ENCODE measurements at regions not wholly inside any gene's neighbourhood (a gene's known extent, or its start where the extent isn't known, plus 50 kb on each side); places are given as distances from the start of the nearest gene placed in this dataset.
"Not testable (repeated sequence)": the region's sequence is repeated elsewhere in the genome, so short reads cannot be mapped to it uniquely, and the experiment has no call there.

GRCh38 chrX:116290359-116290758 is 119.8 kb downstream of the AGTR2 start:
- no peak for DNase-seq (ENCODE audit: low spot score)

- no peak for DNase-seq (ENCODE audit: low spot score)
Observed at GRCh38 chrX:116292183-116292582, 121.6 kb downstream of the AGTR2 start.

- DNase-seq (ENCODE audit: low spot score): no peak
Observed at GRCh38 chrX:116298956-116299355, 128.4 kb downstream of the AGTR2 start.

- DNase-seq (ENCODE audit: low spot score): no peak
Observed at GRCh38 chrX:116306218-116306617, 130.2 kb upstream of the SLC6A14 start.

GRCh38 chrX:116317409-116317808 is 119.0 kb upstream of the SLC6A14 start:
- DNase-seq (ENCODE audit: low spot score): no peak

- DNase-seq (ENCODE audit: low spot score): no peak
Observed at GRCh38 chrX:116318672-116319071, 117.7 kb upstream of the SLC6A14 start.

GRCh38 chrX:116321711-116322110 is 114.7 kb upstream of the SLC6A14 start:
- no peak for DNase-seq (ENCODE audit: low spot score)

GRCh38 chrX:116332026-116332425 is 104.4 kb upstream of the SLC6A14 start:
- DNase-seq (ENCODE audit: low spot score): not testable (repeated sequence)

- DNase-seq (ENCODE audit: low spot score): not testable (repeated sequence)
Observed at GRCh38 chrX:116334797-116335196, 101.6 kb upstream of the SLC6A14 start.

GRCh38 chrX:116339407-116339806 is 97.0 kb upstream of the SLC6A14 start:
- DNase-seq (ENCODE audit: low spot score): no peak

GRCh38 chrX:116342903-116343302 is 93.5 kb upstream of the SLC6A14 start:
- no peak for DNase-seq (ENCODE audit: low spot score)

- no peak for DNase-seq (ENCODE audit: low spot score)
Observed at GRCh38 chrX:116345958-116346357, 90.4 kb upstream of the SLC6A14 start.

- DNase-seq (ENCODE audit: low spot score): no peak
Observed at GRCh38 chrX:116357329-116357728, 79.1 kb upstream of the SLC6A14 start.

- DNase-seq (ENCODE audit: low spot score): no peak
Observed at GRCh38 chrX:116378961-116379360, 57.4 kb upstream of the SLC6A14 start.

GRCh38 chrX:116379854-116380253 is 56.6 kb upstream of the SLC6A14 start:
- no peak for DNase-seq (ENCODE audit: low spot score)

- no peak for DNase-seq (ENCODE audit: low spot score)
Observed at GRCh38 chrX:116384406-116384954, 51.9 kb upstream of the SLC6A14 start.

Data from RKO (cell line).